GM12892 (cell line): ENCODE measurements at regions not wholly inside any gene's neighbourhood (a gene's known extent, or its start where the extent isn't known, plus 50 kb on each side); places are given as distances from the start of the nearest gene placed in this dataset.
"Not testable (repeated sequence)": the region's sequence is repeated elsewhere in the genome, so short reads cannot be mapped to it uniquely, and the experiment has no call there.

ENCODE experiments used
- DNase-seq: peaks from one replicate; pipeline ENCODE4 v3.0.0; 2011; ENCODE audit not compliant: insufficient read length
- FAIRE-seq: peaks from 2 replicates; lab custom pipeline; 2011; peaks lifted over from hg19 to GRCh38; lab: Jason Lieb, UNC
- POLR2A ChIP-seq: IDR thresholded peaks from 2 replicates; pipeline ENCODE4 v1.6.1; 2011; ENCODE audit warnings: low read depth, low read length, control low read depth
- POLR2AphosphoS5 ChIP-seq: IDR thresholded peaks from 2 replicates; pipeline ENCODE4 v1.6.1; 2011; ENCODE audit warnings: low read depth, low read length, control low read depth
- TAF1 ChIP-seq: IDR thresholded peaks from 2 replicates; pipeline ENCODE4 v1.6.1; 2011; ENCODE audit warnings: low read depth, mild to moderate bottlenecking, control low read depth, low read length, borderline replicate concordance

GRCh38 chr18:67154979-67155378 is 361.5 kb downstream of the DSEL start:
- FAIRE-seq (no peak), DNase-seq (no peak)
- TF ChIP-seq POLR2AphosphoS5, result no peak
- no peak for TF ChIP-seq TAF1
- TF ChIP-seq POLR2A, result no peak

- DNase-seq (no peak), FAIRE-seq (no peak)
- TF ChIP-seq POLR2AphosphoS5 (no peak), TAF1 (no peak), POLR2A (no peak)
Observed at GRCh38 chr18:67151366-67151765, 365.2 kb downstream of the DSEL start.

- no peak for FAIRE-seq
- TF ChIP-seq TAF1, result no peak
- no peak for TF ChIP-seq POLR2A
- no peak for TF ChIP-seq POLR2AphosphoS5
- no peak for DNase-seq
Observed at GRCh38 chr18:67145586-67146292, 370.8 kb downstream of the DSEL start.

- DNase-seq (no peak), FAIRE-seq (no peak)
- TF ChIP-seq POLR2A (no peak), POLR2AphosphoS5 (no peak), TAF1 (no peak)
Observed at GRCh38 chr18:67144329-67144728, 372.2 kb downstream of the DSEL start.

- FAIRE-seq, result no peak
- DNase-seq, result no peak
- no peak for TF ChIP-seq POLR2AphosphoS5
- no peak for TF ChIP-seq TAF1
- no peak for TF ChIP-seq POLR2A
Observed at GRCh38 chr18:67143028-67143427, 373.5 kb downstream of the DSEL start.

GRCh38 chr18:67142604-67143003 is 373.9 kb downstream of the DSEL start:
- no peak for FAIRE-seq
- no peak for DNase-seq

GRCh38 chr18:67140495-67140894 is 376.0 kb downstream of the DSEL start:
- TF ChIP-seq POLR2A (no peak), TAF1 (no peak), POLR2AphosphoS5 (no peak)
- FAIRE-seq, result no peak
- no peak for DNase-seq

More at GRCh38 chr18:67142604-67143003, 373.9 kb downstream of the DSEL start:
- TF ChIP-seq TAF1 (no peak), POLR2A (no peak), POLR2AphosphoS5 (no peak)

GRCh38 chr18:67139899-67140298 is 376.6 kb downstream of the DSEL start:
- DNase-seq (no peak), FAIRE-seq (no peak)
- TF ChIP-seq POLR2A (no peak), TAF1 (no peak), POLR2AphosphoS5 (no peak)

DNA sequence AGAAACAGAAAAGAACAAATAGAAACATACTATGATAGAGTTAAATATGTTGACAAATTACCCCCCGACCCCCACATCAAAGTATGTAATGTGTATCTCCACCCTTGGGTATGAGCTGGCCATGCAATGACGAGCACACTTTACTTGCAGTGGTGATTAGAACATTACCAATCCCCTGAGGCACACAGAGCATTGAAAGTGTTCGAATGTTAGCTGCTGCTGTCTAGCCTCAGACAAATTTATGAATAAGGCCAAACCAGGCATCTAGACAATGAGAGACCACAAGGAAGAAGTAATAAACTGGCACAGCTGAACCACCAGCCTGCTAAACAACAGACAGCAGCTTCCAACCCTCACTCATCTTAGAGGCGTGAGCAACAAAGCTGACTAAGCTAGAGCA is 380.5 kb downstream of the DSEL start:
- no peak for DNase-seq
- no peak for FAIRE-seq
- TF ChIP-seq TAF1 (no peak), POLR2A (no peak), POLR2AphosphoS5 (no peak)

DNA sequence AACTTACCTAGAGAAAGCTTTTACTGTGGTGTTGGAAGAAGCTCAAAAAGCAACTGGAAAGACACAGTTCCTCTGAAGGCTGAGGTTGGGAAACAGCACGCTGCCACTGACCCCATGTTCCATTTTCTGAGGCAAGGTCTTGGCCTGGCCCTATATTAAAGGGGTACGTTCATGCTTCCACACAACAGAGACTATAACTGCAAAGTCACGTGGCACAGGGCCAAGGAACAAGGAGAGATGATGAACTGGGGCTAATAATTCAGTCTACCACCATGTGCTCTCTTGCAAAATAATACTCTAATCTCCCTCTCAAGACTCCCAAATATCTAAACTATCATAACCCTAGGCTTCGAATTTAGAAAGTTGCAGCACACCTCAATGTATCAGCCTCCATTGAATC is 381.6 kb downstream of the DSEL start:
- DNase-seq (no peak), FAIRE-seq (no peak)
- TF ChIP-seq POLR2A, result no peak
- TF ChIP-seq POLR2AphosphoS5, result no peak
- TF ChIP-seq TAF1, result no peak

GRCh38 chr18:67133669-67134068 is 382.9 kb downstream of the DSEL start:
- no peak for FAIRE-seq
- no peak for DNase-seq
- TF ChIP-seq POLR2A (no peak), TAF1 (no peak), POLR2AphosphoS5 (no peak)

- no peak for FAIRE-seq
- TF ChIP-seq POLR2AphosphoS5 (no peak), TAF1 (no peak), POLR2A (no peak)
- DNase-seq, result no peak
Observed at GRCh38 chr18:67132919-67133318, 383.6 kb downstream of the DSEL start.

DNA sequence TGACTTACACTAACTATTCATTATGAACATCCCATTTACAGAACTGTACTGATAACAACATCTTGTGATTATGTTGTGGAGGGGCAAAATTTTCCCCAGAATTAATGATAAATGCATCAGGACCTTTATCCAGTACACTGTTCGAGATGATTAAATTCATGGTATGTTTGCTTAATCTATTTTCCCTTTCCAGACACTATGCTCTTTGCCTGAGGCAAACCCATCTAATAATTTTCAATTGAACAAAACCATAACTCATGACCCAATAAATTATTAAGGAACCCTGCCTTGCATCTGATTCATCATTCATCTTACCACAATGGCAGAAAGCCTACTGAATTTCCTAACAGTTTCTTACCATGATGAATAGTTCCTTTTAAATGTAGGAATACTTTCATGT is 385.0 kb downstream of the DSEL start:
- no peak for FAIRE-seq

GRCh38 chr18:67126751-67127150 is 389.8 kb downstream of the DSEL start:
- DNase-seq, FAIRE-seq: not testable (repeated sequence)

More for the DNA sequence above, 385.0 kb downstream of the DSEL start:
- no peak for DNase-seq
- TF ChIP-seq POLR2A (no peak), POLR2AphosphoS5 (no peak), TAF1 (no peak)
